HUES48 (cell line): ENCODE measurements at regions not wholly inside any gene's neighbourhood (a gene's known extent, or its start where the extent isn't known, plus 50 kb on each side); places are given as distances from the start of the nearest gene placed in this dataset.
"Not testable (repeated sequence)": the region's sequence is repeated elsewhere in the genome, so short reads cannot be mapped to it uniquely, and the experiment has no call there.

Source experiments
- H3K27ac ChIP-seq: one replicate; pipeline ENCODE4 v1.7.0; 2013; ENCODE audit warnings: low read depth, low read length, inconsistent platforms
- H3K27me3 ChIP-seq: 2 replicates; pipeline ENCODE4 v1.6.1; 2013; ENCODE audit warnings: mild to moderate bottlenecking, low read length; ENCODE audit not compliant: control insufficient read depth, insufficient read depth
- H3K36me3 ChIP-seq: 2 replicates; pipeline ENCODE4 v1.6.1; 2013; ENCODE audit warnings: low read length; ENCODE audit not compliant: control insufficient read depth, insufficient read depth
- H3K4me1 ChIP-seq: 2 replicates; pipeline ENCODE4 v1.6.1; 2013; ENCODE audit warnings: mild to moderate bottlenecking, low read length; ENCODE audit not compliant: control insufficient read depth, insufficient read depth
- H3K4me3 ChIP-seq: 2 replicates; pipeline ENCODE4 v1.5.1; 2013; ENCODE audit warnings: mild to moderate bottlenecking, low read depth, low read length
- H3K9ac ChIP-seq: 2 replicates; pipeline ENCODE4 v1.6.1; 2013; ENCODE audit warnings: mild to moderate bottlenecking, low read depth, low read length, moderate library complexity
- H3K9me3 ChIP-seq: 2 replicates; pipeline ENCODE4 v1.6.1; 2013; ENCODE audit warnings: low read length; ENCODE audit not compliant: control insufficient read depth, insufficient read depth

DNA sequence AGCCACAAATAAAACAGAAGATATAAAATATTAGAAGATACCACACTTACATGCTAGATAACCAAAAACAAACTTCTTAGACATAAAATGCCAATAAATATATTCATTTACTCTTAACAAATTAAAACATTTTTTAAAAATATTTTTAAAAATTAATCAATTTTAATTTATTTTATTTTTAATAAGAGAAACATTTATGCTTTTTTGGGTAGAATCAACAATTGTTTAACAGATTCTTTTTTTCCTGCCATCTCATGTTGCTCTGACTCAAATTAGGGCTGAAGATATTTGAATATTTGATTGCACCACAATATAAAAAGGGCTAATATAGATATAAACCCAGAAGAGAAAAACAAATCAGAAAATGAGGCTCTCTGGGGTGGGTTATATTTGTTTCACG lies 172.6 kb downstream of the GOLGA6L6 start:
- Histone ChIP-seq H3K9me3 (peaks cover 91% of the 10 kb centered on the region), H3K36me3 (no peaks in the 10 kb centered on the region), H3K27ac (no peak overlapping the region), H3K9ac (no peak overlapping the region), H3K4me1 (no peaks in the 10 kb centered on the region), H3K4me3 (no peak overlapping the region), H3K27me3 (no peaks in the 10 kb centered on the region)

DNA sequence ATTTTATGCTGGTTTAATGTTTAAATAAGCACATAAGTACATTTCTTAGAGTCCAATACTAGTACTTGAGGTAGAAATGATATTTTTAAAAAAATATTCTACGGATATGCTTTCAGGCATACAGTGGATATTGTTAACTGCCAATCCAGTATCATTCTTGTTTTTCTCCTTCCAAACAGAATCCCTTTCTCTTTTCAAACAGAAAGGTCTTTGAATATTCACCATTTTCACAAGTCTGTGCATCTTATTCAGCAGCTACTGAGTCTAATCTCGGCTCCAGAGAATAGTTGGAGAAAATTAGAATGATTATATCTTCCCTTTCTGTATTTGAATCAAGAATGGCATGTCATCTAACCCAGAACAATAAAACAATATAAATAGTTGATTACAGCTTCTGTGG lies 174.5 kb downstream of the GOLGA6L6 start:
- H3K9ac ChIP-seq, result no peak overlapping the region
- no peaks in the 10 kb centered on the region for H3K36me3 ChIP-seq
- no peaks in the 10 kb centered on the region for H3K27me3 ChIP-seq
- no peaks in the 10 kb centered on the region for H3K4me1 ChIP-seq
- peaks cover 88% of the 10 kb centered on the region for H3K9me3 ChIP-seq
- no peak overlapping the region for H3K4me3 ChIP-seq
- H3K27ac ChIP-seq, result no peak overlapping the region

DNA sequence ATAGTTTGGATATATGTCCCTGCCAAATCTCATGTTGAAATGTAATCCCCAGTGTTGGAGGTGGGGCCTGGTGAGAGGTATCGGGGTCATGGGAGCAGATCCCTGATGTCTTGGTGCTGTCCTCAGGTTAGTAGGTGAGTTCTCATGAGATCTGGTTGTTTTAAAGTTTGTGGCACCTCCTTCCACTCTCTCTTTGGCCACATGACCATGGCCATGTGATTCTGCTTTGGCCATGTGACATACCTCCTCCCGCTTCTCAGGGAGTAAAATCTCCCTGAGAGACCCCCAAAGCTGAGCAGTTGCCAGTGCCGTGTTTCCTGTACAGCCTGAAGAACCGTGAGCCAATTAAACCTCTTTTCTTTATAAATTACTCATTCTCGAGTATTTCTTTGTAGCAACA lies 178.0 kb downstream of the GOLGA6L6 start:
- not testable (repeated sequence) for H3K9ac ChIP-seq, H3K27ac ChIP-seq, H3K4me3 ChIP-seq, H3K36me3 ChIP-seq, H3K27me3 ChIP-seq, H3K4me1 ChIP-seq
- H3K9me3 ChIP-seq, result peaks cover 93% of the 10 kb centered on the region

DNA sequence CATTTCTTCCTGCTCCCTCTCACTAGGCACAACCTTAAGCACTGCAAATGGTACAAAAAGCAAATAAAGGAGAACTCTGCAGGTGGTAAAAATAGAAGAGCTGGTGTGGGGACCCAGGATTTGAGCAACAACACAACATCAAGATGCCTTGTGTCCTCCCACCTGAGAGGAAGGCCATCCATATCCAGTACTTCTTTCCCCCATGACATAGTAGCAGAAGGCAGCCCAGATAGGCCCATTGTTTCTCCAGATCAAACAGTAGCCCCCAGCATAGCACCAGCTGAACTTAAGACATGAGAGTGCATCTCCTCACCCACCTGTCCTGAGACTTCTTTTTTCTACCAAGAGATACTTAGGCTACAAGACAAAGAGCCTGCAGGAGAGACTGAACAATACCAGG lies 180.5 kb downstream of the GOLGA6L6 start:
- Histone ChIP-seq H3K27me3 (no peaks in the 10 kb centered on the region), H3K9me3 (peaks cover 94% of the 10 kb centered on the region), H3K4me1 (no peaks in the 10 kb centered on the region), H3K27ac (no peak overlapping the region), H3K36me3 (no peaks in the 10 kb centered on the region), H3K4me3 (no peak overlapping the region), H3K9ac (no peak overlapping the region)

DNA sequence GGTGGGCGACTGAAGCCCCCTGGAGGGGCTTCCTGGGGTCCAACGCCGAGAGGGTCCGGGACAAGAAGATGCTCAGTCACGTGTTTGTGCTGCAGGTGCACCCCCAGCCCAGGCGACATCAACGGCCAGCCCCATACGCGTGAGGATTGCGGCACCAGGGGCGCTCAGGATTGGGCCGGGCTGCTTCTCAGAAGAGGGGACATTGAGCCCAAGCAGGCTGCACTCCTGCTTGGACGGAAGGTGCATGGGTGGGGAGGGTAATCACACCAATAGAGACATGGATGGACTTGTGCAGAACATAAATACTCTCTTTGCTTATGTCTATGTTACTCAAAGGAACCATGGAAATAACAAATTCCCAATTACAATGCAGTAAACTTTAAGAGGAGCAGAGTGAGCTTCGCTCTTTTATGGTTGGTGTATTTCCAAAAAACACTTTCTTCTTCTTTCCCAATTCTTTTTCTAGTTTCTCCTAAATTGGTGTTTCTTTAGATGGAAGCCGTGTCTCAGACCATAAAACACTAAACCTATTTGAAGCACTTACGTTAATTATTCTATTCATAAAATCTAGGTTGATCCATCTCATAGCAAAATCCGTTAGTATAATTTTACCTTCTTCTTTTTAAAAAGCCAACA lies 182.7 kb downstream of the GOLGA6L6 start:
- Histone ChIP-seq H3K9me3 (peaks cover 93% of the 10 kb centered on the region), H3K27ac (no peak overlapping the region), H3K27me3 (no peaks in the 10 kb centered on the region), H3K36me3 (no peaks in the 10 kb centered on the region), H3K9ac (no peak overlapping the region), H3K4me1 (no peaks in the 10 kb centered on the region), H3K4me3 (no peak overlapping the region)

DNA sequence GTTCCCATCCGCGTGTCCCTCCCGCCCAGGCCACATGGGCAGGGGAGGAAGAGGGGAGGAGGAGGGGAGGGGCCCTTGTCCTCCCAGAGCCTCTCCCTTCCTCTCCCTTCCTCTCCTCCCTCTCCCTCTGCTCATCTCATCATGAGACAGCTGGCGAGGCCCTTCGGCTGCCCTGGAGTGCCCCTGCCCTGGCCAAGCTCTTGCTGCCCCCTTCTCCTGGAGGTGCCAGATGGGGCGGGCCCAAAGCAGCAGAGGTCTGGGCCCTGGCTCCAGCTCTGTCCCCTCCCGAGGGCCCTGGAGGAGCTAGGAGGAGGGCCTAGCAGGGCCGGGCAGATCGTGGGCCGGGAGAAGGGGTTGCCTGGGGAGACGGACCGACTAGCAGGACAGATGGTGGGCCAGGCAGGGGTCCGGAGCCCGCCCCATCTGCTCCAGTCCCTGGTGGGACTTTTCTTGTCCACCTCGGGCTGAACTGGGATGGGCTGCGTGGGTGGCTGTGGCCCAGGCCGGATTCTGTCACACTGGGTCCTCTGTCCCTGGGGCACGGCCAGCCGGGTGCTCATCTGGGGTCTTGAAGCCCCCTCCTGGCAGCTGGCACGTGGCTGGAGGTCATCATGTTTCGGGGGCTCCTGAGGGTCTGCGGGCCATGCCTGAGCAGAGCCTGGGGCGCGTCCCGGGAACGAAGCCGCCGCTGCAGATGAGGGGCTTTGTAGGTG lies 183.4 kb downstream of the GOLGA6L6 start:
- H3K27ac ChIP-seq, result no peak overlapping the region
- no peaks in the 10 kb centered on the region for H3K27me3 ChIP-seq
- peaks cover 93% of the 10 kb centered on the region for H3K9me3 ChIP-seq
- no peak overlapping the region for H3K9ac ChIP-seq
- H3K4me1 ChIP-seq, result no peaks in the 10 kb centered on the region
- H3K36me3 ChIP-seq, result no peaks in the 10 kb centered on the region
- no peak overlapping the region for H3K4me3 ChIP-seq

DNA sequence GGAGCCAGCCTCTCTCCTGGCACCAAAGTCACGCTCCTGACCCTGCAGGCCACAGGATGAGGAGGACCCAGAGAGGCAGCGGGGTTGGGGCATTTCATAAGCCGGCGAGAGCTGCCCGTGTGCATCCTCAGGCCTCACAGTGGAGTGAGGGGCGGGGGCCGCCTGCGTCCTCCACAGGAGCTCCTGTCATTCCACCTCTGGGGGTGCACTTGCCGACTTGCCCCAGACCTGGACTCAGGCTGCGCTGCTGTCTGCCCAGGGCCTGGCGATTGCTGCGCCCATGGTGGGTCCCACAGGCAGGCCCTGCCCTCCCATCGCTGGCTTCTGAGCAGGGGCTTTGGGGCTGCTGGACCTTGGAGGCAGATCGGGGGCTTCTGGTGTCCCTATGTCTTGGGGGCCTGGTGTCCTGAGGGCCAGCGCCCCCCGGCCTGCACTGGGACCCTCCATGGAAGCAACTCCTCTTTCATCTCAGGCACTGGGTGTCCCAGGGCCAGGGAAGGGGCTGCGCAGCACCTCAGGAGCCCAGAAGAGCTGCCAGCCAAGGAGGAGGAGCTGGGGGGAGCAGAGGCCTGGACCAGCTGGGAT lies 184.0 kb downstream of the GOLGA6L6 start:
- Histone ChIP-seq H3K27me3 (no peaks in the 10 kb centered on the region), H3K36me3 (no peaks in the 10 kb centered on the region), H3K9ac (no peak overlapping the region), H3K27ac (no peak overlapping the region), H3K4me3 (no peak overlapping the region), H3K9me3 (peaks cover 94% of the 10 kb centered on the region), H3K4me1 (no peaks in the 10 kb centered on the region)

DNA sequence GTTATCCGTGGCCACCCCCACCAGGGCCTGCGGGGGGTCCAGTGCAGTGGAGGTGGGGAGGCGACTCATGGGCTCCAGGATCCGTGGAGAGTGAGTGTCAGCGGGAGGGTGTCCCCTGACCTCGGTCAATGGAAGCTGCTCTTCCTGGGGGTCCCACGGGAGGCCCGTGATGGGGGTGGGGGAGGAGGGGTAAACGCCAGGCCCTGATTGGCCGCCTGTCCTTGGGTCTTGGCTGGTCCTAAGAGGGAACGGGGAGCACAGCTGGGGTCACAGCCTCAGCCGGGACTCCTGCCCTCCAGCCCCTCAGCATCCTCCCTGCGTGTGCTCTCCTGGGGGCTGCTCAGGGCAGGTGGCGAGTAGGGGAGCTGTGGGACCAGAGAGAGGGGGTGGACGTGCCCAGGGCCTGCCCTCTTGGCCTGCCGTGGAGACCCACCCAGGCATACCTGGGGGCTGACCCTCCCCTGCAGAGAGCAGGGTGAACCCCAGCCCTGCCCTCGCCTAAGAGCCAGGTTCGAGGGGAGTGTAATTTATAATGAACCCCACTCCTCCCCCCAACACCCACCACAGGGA lies 184.6 kb downstream of the GOLGA6L6 start:
- Histone ChIP-seq H3K36me3 (no peaks in the 10 kb centered on the region), H3K9ac (no peak overlapping the region), H3K27ac (no peak overlapping the region), H3K9me3 (peaks cover 96% of the 10 kb centered on the region), H3K4me3 (no peak overlapping the region), H3K4me1 (no peaks in the 10 kb centered on the region), H3K27me3 (no peaks in the 10 kb centered on the region)

DNA sequence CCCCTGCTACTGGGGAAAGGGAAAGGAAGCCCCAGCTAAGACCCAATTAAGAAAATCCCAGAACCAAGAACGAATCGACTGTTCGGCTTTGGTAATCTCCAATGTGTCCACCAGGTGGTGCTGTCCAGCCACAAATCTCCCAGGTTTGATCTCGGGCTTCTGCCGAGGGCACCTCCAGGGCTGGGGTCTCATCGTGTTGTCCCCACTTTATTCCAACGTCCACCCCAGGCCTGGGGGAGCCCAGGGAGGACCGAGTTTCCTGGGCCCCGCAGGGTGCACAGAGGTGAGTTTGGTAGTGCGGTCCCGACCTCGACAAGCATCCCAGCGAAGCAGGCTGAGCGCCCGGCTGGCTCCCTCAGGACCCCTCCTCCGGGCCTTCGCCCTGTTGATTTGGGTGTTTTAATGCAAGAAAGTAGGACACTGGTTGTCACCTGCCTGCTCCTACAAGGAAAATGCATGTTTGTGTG lies 185.1 kb downstream of the GOLGA6L6 start:
- Histone ChIP-seq H3K9me3 (peaks cover 96% of the 10 kb centered on the region), H3K4me1 (no peaks in the 10 kb centered on the region), H3K4me3 (no peak overlapping the region), H3K27ac (no peak overlapping the region), H3K27me3 (no peaks in the 10 kb centered on the region), H3K9ac (no peak overlapping the region), H3K36me3 (no peaks in the 10 kb centered on the region)

DNA sequence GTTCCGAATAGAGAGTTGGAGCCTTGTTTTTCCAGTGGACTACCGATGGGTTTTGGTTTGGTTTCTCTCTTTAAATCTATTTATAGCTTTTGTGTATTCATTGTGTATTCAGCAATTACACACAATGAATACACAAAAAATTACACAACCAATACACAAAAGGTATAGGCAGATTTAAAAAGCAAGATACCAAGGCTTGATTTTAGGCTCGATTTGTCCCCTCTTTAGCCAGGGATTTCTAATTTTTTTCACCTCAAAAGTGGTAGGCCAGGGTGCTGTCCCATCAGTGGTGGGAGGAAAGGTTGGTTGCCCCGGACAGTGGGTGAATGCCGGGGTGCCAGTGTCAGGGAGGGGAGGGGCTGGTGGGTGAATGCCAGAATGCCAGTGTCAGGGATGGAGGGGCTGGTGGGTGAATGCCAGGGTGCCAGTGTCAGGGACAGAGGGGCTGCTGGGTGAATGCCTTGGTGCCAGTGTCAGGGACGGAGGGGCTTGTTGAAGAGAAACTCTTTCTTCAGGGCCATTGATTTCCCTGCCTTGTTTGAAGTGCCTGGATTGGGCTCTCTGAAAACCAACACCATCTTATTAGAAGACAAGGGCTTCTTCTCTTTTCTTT lies 186.2 kb downstream of the GOLGA6L6 start:
- no peaks in the 10 kb centered on the region for H3K27me3 ChIP-seq
- no peaks in the 10 kb centered on the region for H3K4me1 ChIP-seq
- H3K27ac ChIP-seq, result no peak overlapping the region
- no peak overlapping the region for H3K4me3 ChIP-seq
- no peak overlapping the region for H3K9ac ChIP-seq
- peaks cover 95% of the 10 kb centered on the region for H3K9me3 ChIP-seq
- no peaks in the 10 kb centered on the region for H3K36me3 ChIP-seq

DNA sequence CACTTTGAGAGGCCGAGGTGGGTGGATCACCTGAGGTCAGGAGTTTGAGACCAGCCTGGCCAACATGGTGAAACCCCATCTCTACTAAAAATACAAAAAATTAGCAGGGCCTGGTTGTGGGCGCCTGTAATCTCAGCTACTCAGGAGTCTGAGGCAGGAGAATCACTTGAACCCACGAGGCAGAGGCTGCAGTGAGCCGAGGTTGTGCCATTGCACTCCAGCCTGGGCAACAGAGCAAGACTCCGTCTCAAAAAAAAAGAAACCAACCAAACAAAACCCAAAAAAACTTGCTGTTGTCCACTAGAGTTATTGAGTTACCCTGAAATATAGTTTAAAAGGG lies 186.7 kb downstream of the GOLGA6L6 start:
- H3K27me3 ChIP-seq, H3K9ac ChIP-seq, H3K4me3 ChIP-seq, H3K36me3 ChIP-seq, H3K4me1 ChIP-seq, H3K27ac ChIP-seq: not testable (repeated sequence)
- peaks cover 95% of the 10 kb centered on the region for H3K9me3 ChIP-seq
